SIG-M5 treated with dmso at 0.1 percent for 504 hours (cell line): ENCODE measurements at regions not wholly inside any gene's neighbourhood (a gene's known extent, or its start where the extent isn't known, plus 50 kb on each side); places are given as distances from the start of the nearest gene placed in this dataset.
"Not testable (repeated sequence)": the region's sequence is repeated elsewhere in the genome, so short reads cannot be mapped to it uniquely, and the experiment has no call there.

Source experiments
- DNase-seq: peaks from one replicate; lab custom pipeline; 2025; ENCODE audit not compliant: unreplicated experiment; lab: John Stamatoyannopoulos, UW

- DNase-seq = peak; percentile 27
Observed at GRCh38 chr7:19958309-19958896, 185.0 kb upstream of the TMEM196 start.

GRCh38 chr7:19957664-19958063 is 184.2 kb upstream of the TMEM196 start:
- no peak for DNase-seq

- not testable (repeated sequence) for DNase-seq
Observed at GRCh38 chr7:19954166-19954565, 180.7 kb upstream of the TMEM196 start.

GRCh38 chr7:19953411-19953810 is 180.0 kb upstream of the TMEM196 start:
- not testable (repeated sequence) for DNase-seq

- no peak for DNase-seq
Observed at GRCh38 chr7:19948160-19948559, 174.7 kb upstream of the TMEM196 start.

GRCh38 chr7:19944363-19945120 is 171.1 kb upstream of the TMEM196 start:
- no peak for DNase-seq

GRCh38 chr7:19939746-19940145 is 166.3 kb upstream of the TMEM196 start:
- no peak for DNase-seq

GRCh38 chr7:19932549-19933249 is 159.3 kb upstream of the TMEM196 start:
- no peak for DNase-seq

GRCh38 chr7:19930851-19931250 is 157.4 kb upstream of the TMEM196 start:
- no peak for DNase-seq

- DNase-seq = no peak
Observed at GRCh38 chr7:19930051-19930450, 156.6 kb upstream of the TMEM196 start.

- no peak for DNase-seq
Observed at GRCh38 chr7:19928247-19928646, 154.8 kb upstream of the TMEM196 start.

GRCh38 chr7:19920705-19921104 is 147.3 kb upstream of the TMEM196 start:
- no peak for DNase-seq

GRCh38 chr7:19920166-19920565 is 146.7 kb upstream of the TMEM196 start:
- DNase-seq = no peak

GRCh38 chr7:19919261-19920095 is 146.1 kb upstream of the TMEM196 start:
- DNase-seq = no peak

GRCh38 chr7:19916046-19916445 is 142.6 kb upstream of the TMEM196 start:
- no peak for DNase-seq

- DNase-seq = no peak
Observed at GRCh38 chr7:19915596-19915995, 142.2 kb upstream of the TMEM196 start.

GRCh38 chr7:19914866-19915265 is 141.4 kb upstream of the TMEM196 start:
- no peak for DNase-seq

GRCh38 chr7:19900118-19900517 is 126.7 kb upstream of the TMEM196 start:
- DNase-seq = no peak

GRCh38 chr7:19899529-19899928 is 126.1 kb upstream of the TMEM196 start:
- DNase-seq = no peak

- not testable (repeated sequence) for DNase-seq
Observed at GRCh38 chr7:19882893-19883292, 109.5 kb upstream of the TMEM196 start.

- no peak for DNase-seq
Observed at GRCh38 chr7:19872094-19872493, 98.7 kb upstream of the TMEM196 start.
